BJ (cell line): ENCODE measurements at regions not wholly inside any gene's neighbourhood (a gene's known extent, or its start where the extent isn't known, plus 50 kb on each side); places are given as distances from the start of the nearest gene placed in this dataset.

Experiments used
- CTCF ChIA-PET: fragments of 350-600 bp; formaldehyde crosslinking; extraction: SDS; loops from one replicate; lab custom pipeline; 2021; ENCODE audit warnings: antibody characterized with exemption, inconsistent platforms; lab: Yijun Ruan, JAX
- POLR2A ChIA-PET: fragments of 300-600 bp; sonication (Branson Sonifier 250); formaldehyde crosslinking; extraction: SDS; loops from one replicate; lab custom pipeline; 2021; ENCODE audit warnings: antibody characterized with exemption; lab: Charles Lee
- DNase-seq: peaks from one replicate; pipeline ENCODE4 v3.0.0-alpha.2; 2011; ENCODE audit warnings: low read depth
- H3K27me3 ChIP-seq: 2 replicates; pipeline ENCODE4 v1.6.0; 2011; ENCODE audit warnings: low read length; ENCODE audit not compliant: control insufficient read depth, insufficient read depth
- H3K36me3 ChIP-seq: 2 replicates; pipeline ENCODE4 v1.5.1; 2011; ENCODE audit warnings: low read length; ENCODE audit not compliant: control insufficient read depth, insufficient read depth
- H3K4me3 ChIP-seq: 2 replicates; pipeline ENCODE4 v1.5.1; 2011; ENCODE audit warnings: low read depth, mild to moderate bottlenecking, control low read depth, low read length
- TF ChIP-seq, protein P1 (sequence below): IDR thresholded peaks from 2 replicates; pipeline ENCODE4 v1.5.1; 2011; ENCODE audit warnings: low read depth, mild to moderate bottlenecking, control low read depth, inconsistent platforms, low read length, moderate library complexity; ENCODE audit not compliant: insufficient read depth

- Histone ChIP-seq H3K36me3 (no peaks in the 10 kb centered on the region), H3K4me3 (no peak overlapping the region), H3K27me3 (no peaks in the 10 kb centered on the region)
- CTCF ChIA-PET, result no interaction called here
- no peak for DNase-seq
- POLR2A ChIA-PET, result no interaction called here
- TF ChIP-seq, protein P1, sequence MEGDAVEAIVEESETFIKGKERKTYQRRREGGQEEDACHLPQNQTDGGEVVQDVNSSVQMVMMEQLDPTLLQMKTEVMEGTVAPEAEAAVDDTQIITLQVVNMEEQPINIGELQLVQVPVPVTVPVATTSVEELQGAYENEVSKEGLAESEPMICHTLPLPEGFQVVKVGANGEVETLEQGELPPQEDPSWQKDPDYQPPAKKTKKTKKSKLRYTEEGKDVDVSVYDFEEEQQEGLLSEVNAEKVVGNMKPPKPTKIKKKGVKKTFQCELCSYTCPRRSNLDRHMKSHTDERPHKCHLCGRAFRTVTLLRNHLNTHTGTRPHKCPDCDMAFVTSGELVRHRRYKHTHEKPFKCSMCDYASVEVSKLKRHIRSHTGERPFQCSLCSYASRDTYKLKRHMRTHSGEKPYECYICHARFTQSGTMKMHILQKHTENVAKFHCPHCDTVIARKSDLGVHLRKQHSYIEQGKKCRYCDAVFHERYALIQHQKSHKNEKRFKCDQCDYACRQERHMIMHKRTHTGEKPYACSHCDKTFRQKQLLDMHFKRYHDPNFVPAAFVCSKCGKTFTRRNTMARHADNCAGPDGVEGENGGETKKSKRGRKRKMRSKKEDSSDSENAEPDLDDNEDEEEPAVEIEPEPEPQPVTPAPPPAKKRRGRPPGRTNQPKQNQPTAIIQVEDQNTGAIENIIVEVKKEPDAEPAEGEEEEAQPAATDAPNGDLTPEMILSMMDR, result no peak
Measured at GRCh38 chr4:125546272-125546671, 231.5 kb downstream of the FAT4 start.

DNA sequence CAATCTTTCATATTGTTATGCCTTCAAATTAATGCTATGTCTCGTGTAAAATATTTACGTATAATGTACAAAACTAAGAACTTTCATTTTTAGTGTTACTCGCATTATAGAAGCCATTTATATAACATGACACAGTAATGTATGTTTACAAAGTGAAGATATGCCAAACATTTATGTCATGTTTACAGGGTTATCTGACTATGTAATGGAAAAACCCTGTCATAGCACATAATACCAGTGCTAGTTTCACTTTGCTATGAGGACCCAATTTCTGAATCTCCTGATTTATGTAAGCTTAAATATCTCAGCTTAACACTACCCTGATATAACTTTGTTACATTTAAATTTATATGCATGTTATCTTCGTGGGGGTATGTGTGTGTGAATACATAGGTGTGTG lies 233.1 kb downstream of the FAT4 start:
- no peak for DNase-seq
- CTCF ChIA-PET, result no interaction called here
- Histone ChIP-seq H3K36me3 (no peaks in the 10 kb centered on the region), H3K27me3 (no peaks in the 10 kb centered on the region), H3K4me3 (no peak overlapping the region)
- TF ChIP-seq, protein P1, result no peak
- POLR2A ChIA-PET, result no interaction called here

GRCh38 chr4:125550769-125551168 lies 236.0 kb downstream of the FAT4 start:
- ChIA-PET POLR2A (no interaction called here), CTCF (no interaction called here)
- H3K27me3 ChIP-seq, result no peaks in the 10 kb centered on the region
- TF ChIP-seq, protein P1, result no peak
- DNase-seq, result no peak
- H3K4me3 ChIP-seq, result no peak overlapping the region
- no peaks in the 10 kb centered on the region for H3K36me3 ChIP-seq

- DNase-seq, result no peak
- H3K27me3 ChIP-seq, result no peaks in the 10 kb centered on the region
- H3K4me3 ChIP-seq, result no peak overlapping the region
- TF ChIP-seq, protein P1, result no peak
- CTCF ChIA-PET, result no interaction called here
- no peaks in the 10 kb centered on the region for H3K36me3 ChIP-seq
- POLR2A ChIA-PET, result no interaction called here
Measured at GRCh38 chr4:125551466-125551865, 236.7 kb downstream of the FAT4 start.

GRCh38 chr4:125551967-125552366 lies 237.2 kb downstream of the FAT4 start:
- CTCF ChIA-PET, result no interaction called here
- Histone ChIP-seq H3K4me3 (no peak overlapping the region), H3K27me3 (no peaks in the 10 kb centered on the region), H3K36me3 (no peaks in the 10 kb centered on the region)
- no peak for DNase-seq
- POLR2A ChIA-PET, result no interaction called here
- TF ChIP-seq, protein P1, result no peak
